GM19468 (cell line): ENCODE measurements at regions not wholly inside any gene's neighbourhood (a gene's known extent, or its start where the extent isn't known, plus 50 kb on each side); places are given as distances from the start of the nearest gene placed in this dataset.

Source experiments
- ATAC-seq: cut with Tn5 transposase; IDR thresholded peaks from one replicate; pipeline ENCODE4 v1.9.1; 2021; ENCODE audit warnings: mild to moderate bottlenecking, moderate library complexity, moderate number of reproducible peaks; ENCODE audit not compliant: unreplicated experiment; ENCODE audit errors: extremely low read depth

GRCh38 chr1:119294722-119295121, 73.9 kb upstream of the HAO2 start:
- no peak for ATAC-seq

- no peak for ATAC-seq
These were observed 69.8 kb upstream of the HAO2 start for GRCh38 chr1:119298687-119299303.

GRCh38 chr1:119302011-119302410, 66.6 kb upstream of the HAO2 start:
- no peak for ATAC-seq

- ATAC-seq = no peak
These were observed 60.4 kb upstream of the HAO2 start for GRCh38 chr1:119308130-119308700.

GRCh38 chr1:119308806-119309205, 59.8 kb upstream of the HAO2 start:
- ATAC-seq = no peak

GRCh38 chr1:119310301-119310700, 58.3 kb upstream of the HAO2 start:
- ATAC-seq = no peak

GRCh38 chr1:119312500-119312899, 56.1 kb upstream of the HAO2 start:
- no peak for ATAC-seq

GRCh38 chr1:119314001-119314796, 54.4 kb upstream of the HAO2 start:
- ATAC-seq = no peak

GRCh38 chr1:119316870-119317416, 51.6 kb upstream of the HAO2 start:
- no peak for ATAC-seq

- ATAC-seq = no peak
These were observed 49.9 kb upstream of the HAO2 start for GRCh38 chr1:119318466-119319309.
